GM21723 (cell line): ENCODE measurements at regions not wholly inside any gene's neighbourhood (a gene's known extent, or its start where the extent isn't known, plus 50 kb on each side); places are given as distances from the start of the nearest gene placed in this dataset.

Source experiments
- ATAC-seq: cut with Tn5 transposase; IDR thresholded peaks from one replicate; pipeline ENCODE4 v1.9.1; 2021; ENCODE audit warnings: mild to moderate bottlenecking, moderate library complexity; ENCODE audit not compliant: unreplicated experiment

- ATAC-seq: no peak
Observed at GRCh38 chr12:87120440-87120839, 864.2 kb upstream of the MGAT4C start.

GRCh38 chr12:87119713-87120112 lies 863.5 kb upstream of the MGAT4C start:
- ATAC-seq: no peak

- no peak for ATAC-seq
Observed at GRCh38 chr12:87117526-87117925, 861.3 kb upstream of the MGAT4C start.

GRCh38 chr12:87116780-87117179 lies 860.6 kb upstream of the MGAT4C start:
- no peak for ATAC-seq

DNA sequence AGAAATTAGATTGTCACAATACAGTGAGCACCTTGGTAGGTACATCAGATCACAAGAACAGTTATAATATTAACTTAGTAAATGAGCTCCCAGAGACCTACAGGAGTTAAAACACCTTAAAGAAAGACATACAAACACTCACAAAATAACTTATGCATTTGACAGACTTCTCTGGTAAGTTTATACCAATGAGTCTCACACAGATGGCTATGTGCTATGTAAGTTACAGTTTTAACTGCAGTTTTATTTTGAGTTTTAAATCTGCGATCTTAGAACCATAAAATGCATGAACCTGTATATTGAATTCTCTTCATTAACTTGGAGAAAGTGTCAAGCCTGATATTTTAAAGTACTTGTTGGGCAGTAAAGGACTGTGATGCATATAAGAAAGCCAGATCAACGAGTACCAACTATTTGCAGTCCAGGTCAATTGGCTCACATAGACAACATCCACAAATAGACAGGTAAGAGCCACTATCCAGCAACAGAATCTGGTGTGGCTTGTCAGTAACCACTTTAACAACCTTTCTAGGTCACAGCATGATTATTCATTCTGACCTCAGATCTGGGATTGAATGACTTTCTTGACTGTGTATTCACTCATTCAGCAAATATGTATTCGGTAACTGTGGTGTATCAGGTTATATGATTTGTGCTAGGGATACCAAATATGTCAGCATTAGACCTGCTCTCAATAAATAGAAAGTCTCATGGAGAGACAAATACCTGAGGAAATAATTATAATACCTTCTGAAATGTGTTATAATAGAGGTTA lies 856.6 kb upstream of the MGAT4C start:
- no peak for ATAC-seq

DNA sequence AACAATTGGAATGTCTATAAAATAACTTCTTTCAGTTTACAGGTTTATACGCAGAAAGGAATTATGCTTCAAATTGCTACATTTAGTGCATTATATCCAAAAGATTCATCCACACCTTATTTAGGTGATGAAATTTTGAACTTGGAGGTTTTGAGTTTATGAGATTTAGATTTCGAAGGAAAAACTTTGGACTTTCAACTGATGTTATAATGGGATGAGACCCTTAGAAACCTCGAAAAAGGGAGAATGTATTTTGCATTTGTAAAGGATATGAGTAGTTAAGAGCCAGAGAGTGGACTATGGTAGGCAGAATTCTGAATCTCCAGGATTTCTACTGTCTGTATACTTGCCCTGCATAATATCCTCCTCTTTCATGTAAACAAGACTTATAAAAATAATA lies 851.6 kb upstream of the MGAT4C start:
- no peak for ATAC-seq

DNA sequence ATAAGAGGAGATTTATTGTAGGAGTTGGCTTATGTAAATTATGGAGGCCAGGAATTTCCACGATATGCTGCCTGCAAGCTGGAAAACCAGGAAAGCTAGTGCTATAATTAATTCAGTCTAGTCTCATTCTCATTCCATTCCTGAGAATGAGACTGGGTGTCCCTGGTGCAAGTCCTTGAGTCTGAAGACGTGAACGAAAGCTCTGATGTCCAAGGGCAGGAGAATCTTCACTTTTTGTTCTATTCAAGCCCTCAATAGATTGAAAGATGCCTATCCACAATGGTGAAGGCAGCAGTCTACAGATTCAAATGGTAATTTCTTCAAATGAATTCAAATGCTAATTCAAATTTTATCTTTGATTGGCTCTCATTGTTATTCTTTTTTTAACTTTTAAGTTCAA lies 851.1 kb upstream of the MGAT4C start:
- ATAC-seq: no peak

DNA sequence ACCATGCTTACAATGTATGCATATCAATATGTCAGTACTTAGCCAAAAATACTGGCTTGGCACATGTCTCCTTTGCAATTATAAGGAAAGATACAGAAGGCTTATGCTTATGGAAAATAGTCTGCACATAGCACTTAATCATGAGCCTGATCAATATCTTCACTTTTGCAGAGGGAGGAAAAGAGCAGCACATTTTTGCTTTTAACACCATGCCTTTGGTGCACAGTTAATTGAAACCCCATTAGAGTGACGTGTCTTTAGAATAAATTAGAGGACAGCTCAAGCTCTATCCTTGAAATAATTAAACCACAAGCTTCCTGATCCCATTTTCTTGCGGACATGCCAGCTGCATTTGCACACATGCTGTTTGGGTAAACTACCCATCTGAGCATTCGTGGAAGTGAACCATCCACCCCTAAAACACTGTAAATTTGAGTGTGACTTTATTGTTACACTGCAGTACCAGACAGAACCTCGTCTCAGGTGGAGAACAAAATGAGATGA lies 839.9 kb upstream of the MGAT4C start:
- no peak for ATAC-seq

DNA sequence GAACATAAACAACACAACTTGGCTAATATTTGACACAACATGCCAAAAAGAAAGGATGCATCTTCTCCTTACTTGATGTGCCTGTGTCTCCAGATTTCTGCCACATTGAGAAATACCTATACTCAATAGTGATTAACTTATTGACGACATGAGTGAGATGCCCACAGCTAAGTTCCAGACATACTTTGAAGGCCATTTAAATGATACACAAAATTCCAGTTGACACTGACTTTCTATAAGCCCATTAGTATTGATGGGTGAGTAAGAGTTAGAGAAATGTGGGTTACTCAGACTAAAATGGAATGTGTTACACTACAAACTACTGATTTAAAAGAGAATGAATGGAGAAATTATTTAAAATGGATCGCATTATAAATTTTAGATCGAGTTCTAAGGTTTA lies 838.2 kb upstream of the MGAT4C start:
- ATAC-seq: no peak

DNA sequence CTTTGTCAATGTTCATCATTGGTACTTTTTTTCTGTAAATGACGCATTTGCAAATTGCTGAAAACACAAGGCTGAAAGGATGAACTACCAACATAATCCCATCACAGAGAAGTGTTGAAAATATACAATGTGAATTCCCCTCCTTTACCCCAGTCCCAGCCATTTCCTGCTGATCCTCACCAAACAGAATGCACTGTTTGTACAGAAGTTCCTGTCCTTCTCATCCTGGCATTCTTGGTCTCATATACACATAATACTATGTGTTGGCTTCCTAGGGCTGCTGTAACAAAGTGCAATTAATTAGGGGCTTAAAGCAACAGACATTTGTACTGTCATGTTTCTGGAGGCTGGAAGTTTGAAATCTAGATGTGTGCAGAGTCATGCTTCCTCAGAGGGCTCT lies 836.2 kb upstream of the MGAT4C start:
- no peak for ATAC-seq

GRCh38 chr12:87086118-87086891 lies 830.1 kb upstream of the MGAT4C start:
- no peak for ATAC-seq

GRCh38 chr12:87085286-87085685 lies 829.1 kb upstream of the MGAT4C start:
- ATAC-seq: no peak

- no peak for ATAC-seq
Observed at GRCh38 chr12:87082756-87083155, 826.6 kb upstream of the MGAT4C start.

- ATAC-seq: no peak
Observed at GRCh38 chr12:87074781-87075180, 818.6 kb upstream of the MGAT4C start.

DNA sequence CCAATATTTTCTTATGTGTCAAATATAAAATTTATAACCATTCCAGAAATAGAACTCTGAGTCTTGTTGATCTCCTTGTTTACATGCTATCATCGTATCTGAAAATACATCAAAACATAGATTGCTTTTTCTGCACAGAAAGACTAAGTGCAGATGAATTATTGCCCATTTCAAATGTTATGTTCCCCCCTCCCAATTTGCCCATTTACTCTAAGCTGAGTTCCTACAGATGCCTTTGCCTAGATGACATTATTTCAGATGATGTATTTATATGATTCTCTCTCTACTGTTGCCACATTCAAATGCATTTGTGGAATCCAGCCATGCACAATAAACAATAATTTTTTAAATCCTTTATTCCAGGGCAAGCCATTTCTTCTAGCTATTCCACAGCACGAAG lies 810.1 kb upstream of the MGAT4C start:
- ATAC-seq: no peak

DNA sequence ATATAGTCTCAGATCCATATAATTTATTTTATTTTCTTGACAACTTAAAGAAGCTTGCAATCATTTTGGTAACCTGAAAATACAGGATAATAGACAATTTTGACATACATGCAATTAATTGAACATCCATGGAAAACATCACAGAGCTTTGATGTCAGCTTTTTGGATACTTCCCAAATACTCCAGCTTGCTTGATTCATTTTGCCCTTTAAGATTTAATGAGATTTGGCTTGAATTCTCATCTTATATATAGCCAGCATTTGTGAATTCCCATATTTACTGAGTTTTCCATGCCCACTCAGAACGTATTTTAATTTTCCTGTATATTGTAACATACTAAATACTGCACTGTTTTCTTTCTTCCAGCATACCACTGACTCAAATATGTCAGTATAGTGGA lies 803.0 kb upstream of the MGAT4C start:
- ATAC-seq: no peak

GRCh38 chr12:87054226-87054625 lies 798.0 kb upstream of the MGAT4C start:
- no peak for ATAC-seq

GRCh38 chr12:87051621-87052020 lies 795.4 kb upstream of the MGAT4C start:
- ATAC-seq: no peak

DNA sequence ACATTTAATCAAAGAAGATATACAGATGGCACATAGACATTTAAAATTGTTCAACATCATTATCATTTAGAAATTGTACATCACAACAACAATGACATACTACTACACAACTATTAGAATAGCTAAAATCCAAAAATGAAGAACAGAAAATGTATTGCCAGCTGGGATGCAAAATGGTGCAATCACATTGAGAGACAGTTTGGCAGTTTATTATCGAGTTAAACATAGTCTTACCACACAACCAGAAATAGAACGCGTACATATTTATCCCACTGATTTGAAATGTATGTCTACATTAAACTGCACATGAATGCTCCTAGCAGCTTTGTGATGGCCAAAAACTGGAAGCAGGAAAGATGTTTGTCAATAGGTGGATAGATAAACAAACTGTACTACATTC lies 791.5 kb upstream of the MGAT4C start:
- no peak for ATAC-seq

DNA sequence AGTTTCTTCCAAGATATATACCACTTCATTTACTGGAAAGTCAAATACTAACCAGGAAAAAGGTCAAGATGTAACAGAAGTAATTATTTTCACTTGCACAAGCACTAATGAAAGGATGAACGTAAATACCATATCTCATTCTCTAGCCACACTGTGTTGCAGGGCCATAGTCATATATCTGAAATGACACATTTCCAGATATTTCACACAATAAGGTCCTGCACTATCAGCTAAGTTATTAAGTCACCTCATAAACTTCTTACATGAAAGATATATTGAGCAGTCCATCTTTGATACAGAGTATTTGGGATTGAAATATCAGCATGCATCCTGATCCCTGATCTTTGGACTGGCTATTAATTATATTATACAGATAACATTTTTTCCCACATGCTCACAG lies 783.3 kb upstream of the MGAT4C start:
- ATAC-seq: no peak

GRCh38 chr12:87038098-87038497 lies 781.9 kb upstream of the MGAT4C start:
- no peak for ATAC-seq

DNA sequence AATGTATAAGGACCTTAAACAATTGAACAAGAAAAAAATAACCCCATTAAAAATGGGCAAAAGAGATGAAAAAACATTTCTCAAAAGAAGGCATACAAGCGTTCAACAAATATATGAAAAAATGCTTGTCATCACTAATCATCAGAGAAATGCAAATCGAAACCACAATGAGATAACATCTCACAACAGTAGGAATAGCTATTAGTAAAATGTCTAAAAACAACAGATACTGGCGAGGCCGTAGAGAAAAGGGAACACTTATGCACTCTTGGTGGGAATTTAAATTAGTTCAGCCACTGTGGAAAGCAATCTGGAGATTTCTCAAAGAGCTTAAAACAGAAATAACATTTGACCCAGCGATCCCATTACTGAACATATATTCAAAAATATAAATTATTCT lies 769.8 kb upstream of the MGAT4C start:
- ATAC-seq: no peak
